ENCODE measurements at regions not wholly inside any gene's neighbourhood (a gene's known extent, or its start where the extent isn't known, plus 50 kb on each side); places are given as distances from the start of the nearest gene placed in this dataset.

DNA sequence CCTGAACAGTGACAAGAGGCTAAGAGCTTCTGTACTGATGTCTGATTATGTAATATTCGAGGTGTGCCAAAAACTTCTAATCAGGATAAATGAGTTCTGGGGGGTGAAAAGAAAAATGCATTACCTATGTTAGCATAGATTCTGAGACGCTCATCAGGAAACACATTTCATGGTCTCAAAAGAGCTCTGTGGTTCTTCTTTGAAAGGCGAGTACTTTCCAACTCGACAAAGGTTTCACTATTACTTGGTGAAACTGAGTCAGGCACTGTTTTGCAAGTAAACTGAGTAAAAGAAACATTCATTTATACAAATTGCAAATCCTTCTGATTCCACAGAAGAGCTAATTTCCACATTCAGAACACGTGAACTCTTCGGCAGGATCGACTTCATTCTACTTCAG, 523.2 kb downstream of the GATA3 start:
- DNase-seq = no peak

DNA sequence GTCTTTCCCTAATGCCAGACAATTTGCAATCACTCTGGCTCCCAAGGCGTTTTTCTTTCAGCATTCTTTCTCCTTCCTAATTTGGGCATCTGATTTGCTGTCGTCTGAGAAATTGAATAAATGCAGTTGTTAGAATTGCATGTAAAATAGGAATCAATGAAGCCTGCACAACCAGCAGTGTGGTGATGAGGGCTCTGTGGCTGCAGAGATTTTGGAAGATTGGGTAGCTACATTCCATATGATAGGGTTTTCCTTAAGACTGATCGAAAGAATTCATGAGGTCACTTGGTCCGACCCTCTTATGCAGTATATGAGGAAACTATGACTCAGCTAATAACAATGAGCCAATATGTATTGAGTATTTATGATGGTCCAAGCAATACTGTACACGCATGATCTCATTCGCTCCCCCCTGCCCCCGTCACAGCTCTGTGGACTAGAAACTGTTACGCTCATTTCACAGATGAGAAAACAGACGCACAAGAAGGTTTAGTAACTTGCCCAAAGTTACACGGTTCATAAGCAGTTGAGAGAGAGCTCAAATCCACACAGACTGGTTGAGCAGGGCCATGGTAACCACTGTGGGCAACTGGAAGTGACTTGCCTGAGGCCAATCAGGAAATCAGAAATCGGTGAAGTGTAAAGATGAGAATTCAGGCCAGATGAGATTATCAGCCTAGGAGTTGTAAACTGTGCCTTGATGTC, 527.2 kb downstream of the GATA3 start:
- DNase-seq = no peak

- no peak for DNase-seq
Measured at GRCh38 chr10:8583096-8583495, 528.6 kb downstream of the GATA3 start.

DNA sequence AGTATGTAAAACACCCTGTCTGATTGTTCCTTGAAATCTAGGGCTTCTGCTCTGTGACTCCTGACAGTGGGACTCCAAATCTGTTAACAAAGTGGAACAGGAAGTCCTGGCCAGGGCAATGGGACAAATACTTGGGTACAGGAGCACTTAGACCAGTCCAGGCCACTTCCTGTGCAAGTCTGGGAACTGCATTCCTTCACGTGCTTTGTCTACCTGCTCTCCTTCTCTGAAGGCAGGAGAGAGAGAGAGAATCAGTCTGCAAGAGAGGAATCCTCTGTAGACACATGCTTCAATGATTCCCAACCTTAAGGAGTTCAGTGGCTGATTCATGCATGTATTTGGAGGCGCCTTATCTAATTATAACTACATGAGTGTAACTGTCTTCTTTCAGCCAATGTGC, 530.2 kb downstream of the GATA3 start:
- no peak for DNase-seq

DNA sequence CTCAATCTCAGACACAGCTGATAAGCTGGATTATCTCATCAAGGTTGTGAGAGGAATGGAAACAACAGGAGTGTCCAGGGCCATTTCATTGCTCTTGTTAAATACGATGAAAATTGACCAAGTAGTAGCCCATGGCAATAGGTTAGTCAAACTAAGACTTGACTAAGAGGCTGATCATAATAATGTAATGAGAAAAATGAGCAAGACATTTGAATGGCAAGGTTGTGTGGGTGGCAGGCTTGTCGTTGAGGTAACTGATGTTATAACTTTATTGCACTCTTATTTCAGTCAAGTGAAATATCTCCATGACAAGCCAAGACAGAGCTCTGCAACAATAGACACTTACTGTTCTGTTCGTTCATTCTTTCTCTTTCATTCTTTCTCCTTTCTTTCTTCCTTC, 532.0 kb downstream of the GATA3 start:
- DNase-seq = no peak

- DNase-seq = no peak
Measured at GRCh38 chr10:8588135-8588534, 533.6 kb downstream of the GATA3 start.

- no peak for DNase-seq
Measured at GRCh38 chr10:8590518-8590917, 536.0 kb downstream of the GATA3 start.

GRCh38 chr10:8591640-8592039, 537.2 kb downstream of the GATA3 start:
- DNase-seq = no peak

- DNase-seq = no peak
Measured at GRCh38 chr10:8594176-8594575, 539.7 kb downstream of the GATA3 start.

DNA sequence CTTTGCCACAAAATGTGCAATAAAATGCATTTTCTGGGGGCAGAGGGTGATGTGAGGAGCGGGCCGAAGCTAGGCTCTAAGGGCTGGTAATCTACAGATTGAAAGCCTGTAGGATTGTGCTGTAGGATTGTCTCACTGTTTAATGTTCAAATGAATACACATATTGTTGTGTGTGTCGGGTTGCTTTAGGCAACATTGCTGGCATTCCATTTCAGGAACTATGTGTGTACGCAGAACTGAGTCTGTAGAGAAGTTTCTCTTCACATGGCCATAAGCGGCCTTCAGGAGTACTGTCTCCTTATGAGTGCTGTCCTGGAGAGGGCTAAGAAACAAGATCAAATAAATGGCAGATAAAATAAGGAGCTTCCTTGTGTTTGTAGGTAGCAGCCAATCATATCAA, 540.2 kb downstream of the GATA3 start:
- DNase-seq = no peak

- no peak for DNase-seq
Measured at GRCh38 chr10:8595140-8595539, 540.7 kb downstream of the GATA3 start.

GRCh38 chr10:8596929-8597472, 542.5 kb downstream of the GATA3 start:
- no peak for DNase-seq

- DNase-seq = no peak
Measured at GRCh38 chr10:8600192-8600591, 545.7 kb downstream of the GATA3 start.

DNA sequence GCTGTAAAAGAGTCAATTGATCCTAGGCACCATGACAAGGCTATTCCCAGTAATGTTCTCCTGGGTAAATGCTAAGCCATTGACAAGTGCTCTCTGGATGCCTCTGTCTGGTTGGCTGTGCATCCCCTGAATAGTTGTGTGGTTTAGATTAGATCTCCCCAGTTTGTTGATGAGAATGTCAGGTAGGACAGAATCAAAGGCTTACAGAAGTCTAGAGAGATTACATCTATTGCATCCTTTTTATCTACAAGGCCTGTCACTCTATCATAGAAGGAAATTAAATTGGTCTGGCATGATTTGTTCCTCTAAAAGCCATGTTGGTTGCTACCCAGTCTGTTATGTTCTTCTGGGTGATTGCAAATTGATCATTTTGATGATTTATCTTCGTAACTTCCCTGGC, 548.3 kb downstream of the GATA3 start:
- DNase-seq = no peak

- DNase-seq = no peak
Measured at GRCh38 chr10:8614054-8614565, 559.6 kb downstream of the GATA3 start.

GRCh38 chr10:8615118-8615517, 560.6 kb downstream of the GATA3 start:
- DNase-seq = no peak

DNA sequence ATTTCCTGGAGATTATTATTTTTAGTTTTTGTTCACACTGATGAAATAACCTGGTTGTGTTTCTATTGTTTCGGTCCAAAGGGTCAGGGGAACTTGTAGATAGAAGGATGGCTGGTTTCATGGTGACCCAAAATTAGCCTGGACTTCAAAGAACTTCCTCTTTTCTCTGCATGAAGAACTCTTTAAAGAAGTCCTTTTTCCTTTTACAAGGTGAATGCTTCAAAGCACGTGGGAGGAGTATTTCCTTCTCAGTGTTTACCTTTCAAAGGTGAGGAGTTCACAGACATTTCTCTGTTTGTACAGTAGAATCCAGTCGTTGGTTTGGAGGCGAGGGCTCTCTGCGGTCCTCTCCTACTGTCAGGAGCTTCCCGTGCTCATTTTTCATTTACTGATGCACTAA, 561.7 kb downstream of the GATA3 start:
- no peak for DNase-seq

DNA sequence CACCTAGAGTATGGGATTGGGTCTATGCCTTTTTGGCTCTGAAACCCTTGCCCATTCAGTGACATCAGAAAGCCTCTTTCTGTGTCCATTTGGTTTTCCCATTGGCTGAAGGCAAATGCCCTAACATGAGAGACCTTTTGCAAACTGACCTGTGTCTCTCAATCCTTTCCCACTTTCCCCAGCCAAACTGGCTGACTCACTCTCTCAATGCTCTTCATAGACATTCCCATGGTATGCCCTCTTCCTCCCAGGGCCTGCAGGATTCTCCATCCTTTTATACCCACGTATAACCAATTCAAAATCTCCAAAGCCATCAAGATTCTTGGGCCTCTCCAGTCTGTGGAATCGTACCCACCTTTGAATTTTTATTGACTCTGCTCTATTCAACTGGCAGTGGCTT, 563.3 kb downstream of the GATA3 start:
- DNase-seq = no peak

DNA sequence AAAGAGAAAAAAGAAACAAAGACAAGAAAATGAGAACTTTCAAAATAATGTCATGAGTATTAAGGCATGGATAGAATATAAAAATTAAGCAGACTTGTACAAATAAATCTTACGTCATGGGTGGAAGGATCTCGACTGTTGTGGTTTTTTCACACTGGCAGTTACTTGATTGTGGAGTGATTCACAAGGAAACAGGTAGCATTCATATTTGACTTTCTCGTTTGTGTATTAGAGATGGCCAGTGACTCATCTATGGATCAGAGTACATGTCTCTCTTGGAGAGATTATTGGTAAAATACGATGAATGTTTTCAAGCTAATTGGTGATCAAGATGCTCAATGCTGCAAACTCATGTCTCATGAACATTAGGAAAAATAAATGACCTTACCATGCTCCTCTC, 564.3 kb downstream of the GATA3 start:
- DNase-seq = no peak

- DNase-seq = no peak
Measured at GRCh38 chr10:8628351-8628750, 573.9 kb downstream of the GATA3 start.

- DNase-seq = no peak
Measured at GRCh38 chr10:8633909-8634308, 579.4 kb downstream of the GATA3 start.

- DNase-seq = no peak
Measured at GRCh38 chr10:8636371-8636770, 581.9 kb downstream of the GATA3 start.

DNA sequence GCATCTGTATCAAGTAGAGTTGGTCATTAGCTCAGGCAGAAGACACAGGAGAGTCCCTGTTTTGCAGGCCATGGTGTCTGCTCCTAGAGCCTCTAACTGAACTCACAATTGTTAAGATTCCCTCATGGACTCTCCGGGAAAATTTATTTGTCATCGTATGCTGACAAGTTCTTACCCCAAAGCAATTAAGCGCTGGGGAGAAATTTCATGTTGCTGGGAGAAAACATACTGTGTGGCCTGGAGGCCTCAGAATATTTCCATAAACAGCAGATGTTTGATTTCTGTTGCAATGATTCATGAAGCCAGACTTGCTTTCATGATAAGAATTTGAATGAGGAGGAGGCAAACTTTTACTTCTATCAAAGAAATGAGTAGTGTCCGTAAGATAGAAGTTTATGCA, 583.2 kb downstream of the GATA3 start:
- no peak for DNase-seq

- no peak for DNase-seq
Measured at GRCh38 chr10:8638088-8638672, 583.7 kb downstream of the GATA3 start.

Data from NCI-H1417 (cell line).